ENCODE measurements at regions not wholly inside any gene's neighbourhood (a gene's known extent, or its start where the extent isn't known, plus 50 kb on each side); places are given as distances from the start of the nearest gene placed in this dataset.
"Not testable (repeated sequence)": the region's sequence is repeated elsewhere in the genome, so short reads cannot be mapped to it uniquely, and the experiment has no call there.

- no peak for DNase-seq (ENCODE audit: low read depth in 2 of 2)
Measured at GRCh38 chr3:194042927-194043326, 93.0 kb upstream of the HES1 start.

- DNase-seq (ENCODE audit: low read depth in 2 of 2): no peak
Measured at GRCh38 chr3:194043516-194043915, 92.4 kb upstream of the HES1 start.

GRCh38 chr3:194045289-194045688 is 90.7 kb upstream of the HES1 start:
- DNase-seq (ENCODE audit: low read depth in 2 of 2): no peak

GRCh38 chr3:194045919-194046318 is 90.0 kb upstream of the HES1 start:
- no peak for DNase-seq (ENCODE audit: low read depth in 2 of 2)

- DNase-seq (ENCODE audit: low read depth in 2 of 2): no peak
Measured at GRCh38 chr3:194046531-194046930, 89.4 kb upstream of the HES1 start.

GRCh38 chr3:194046995-194047645 is 88.8 kb upstream of the HES1 start:
- DNase-seq (ENCODE audit: low read depth in 2 of 2): no peak

- no peak for DNase-seq (ENCODE audit: low read depth in 2 of 2)
Measured at GRCh38 chr3:194049394-194049793, 86.6 kb upstream of the HES1 start.

- DNase-seq (ENCODE audit: low read depth in 2 of 2): no peak
Measured at GRCh38 chr3:194050782-194051320, 85.1 kb upstream of the HES1 start.

GRCh38 chr3:194051366-194052149 is 84.4 kb upstream of the HES1 start:
- no peak for DNase-seq (ENCODE audit: low read depth in 2 of 2)

- no peak for DNase-seq (ENCODE audit: low read depth in 2 of 2)
Measured at GRCh38 chr3:194053136-194053535, 82.8 kb upstream of the HES1 start.

- no peak for DNase-seq (ENCODE audit: low read depth in 2 of 2)
Measured at GRCh38 chr3:194054016-194054415, 81.9 kb upstream of the HES1 start.

- no peak for DNase-seq (ENCODE audit: low read depth in 2 of 2)
Measured at GRCh38 chr3:194054540-194054939, 81.4 kb upstream of the HES1 start.

GRCh38 chr3:194054961-194055360 is 81.0 kb upstream of the HES1 start:
- no peak for DNase-seq (ENCODE audit: low read depth in 2 of 2)

- DNase-seq (ENCODE audit: low read depth in 2 of 2): not testable (repeated sequence)
Measured at GRCh38 chr3:194056323-194056722, 79.6 kb upstream of the HES1 start.

GRCh38 chr3:194056731-194057415 is 79.1 kb upstream of the HES1 start:
- no peak for DNase-seq (ENCODE audit: low read depth in 2 of 2)

- DNase-seq (ENCODE audit: low read depth in 2 of 2): no peak
Measured at GRCh38 chr3:194057570-194058188, 78.3 kb upstream of the HES1 start.

GRCh38 chr3:194058189-194058571 is 77.8 kb upstream of the HES1 start:
- peak in 1 of 2 donors; percentile 26 for DNase-seq (ENCODE audit: low read depth in 2 of 2)

- DNase-seq (ENCODE audit: low read depth in 2 of 2): no peak
Measured at GRCh38 chr3:194058753-194059152, 77.2 kb upstream of the HES1 start.

- no peak for DNase-seq (ENCODE audit: low read depth in 2 of 2)
Measured at GRCh38 chr3:194061421-194062030, 74.4 kb upstream of the HES1 start.

GRCh38 chr3:194062830-194063229 is 73.1 kb upstream of the HES1 start:
- DNase-seq (ENCODE audit: low read depth in 2 of 2): no peak
